LNCAP (cell line): ENCODE measurements at regions not wholly inside any gene's neighbourhood (a gene's known extent, or its start where the extent isn't known, plus 50 kb on each side); places are given as distances from the start of the nearest gene placed in this dataset.

ENCODE experiments used
- CTCF ChIP-seq: fragments of 450-650 bp; IDR thresholded peaks from 2 replicates; pipeline ENCODE4 v1.5.1; 2017; ENCODE audit warnings: mild to moderate bottlenecking

DNA sequence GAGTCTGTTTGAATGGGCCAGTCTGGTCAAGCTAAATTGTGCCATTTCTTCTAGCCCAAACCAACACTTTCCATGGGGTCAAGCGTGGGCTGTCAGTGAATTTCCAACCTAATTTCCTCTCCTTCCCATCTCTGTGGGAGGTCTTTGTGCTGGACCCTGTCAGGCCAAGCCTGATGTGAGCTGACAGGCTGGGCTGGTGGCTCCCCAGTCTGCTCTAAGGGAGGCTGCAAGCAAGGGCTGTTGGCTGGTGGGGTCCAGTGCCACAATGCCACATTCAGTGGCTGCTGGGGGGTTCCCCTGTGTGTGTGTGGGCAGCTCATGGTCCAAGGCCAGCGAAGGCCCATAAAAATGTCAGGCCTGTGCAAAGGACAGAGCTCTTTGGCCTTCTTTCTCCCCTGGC is 216.1 kb downstream of the OPA1 start:
- no peak for TF ChIP-seq CTCF

GRCh38 chr3:193812078-193812725 is 219.2 kb downstream of the OPA1 start:
- TF ChIP-seq CTCF: no peak

- no peak for TF ChIP-seq CTCF
Observed at GRCh38 chr3:193812791-193813500, 219.9 kb downstream of the OPA1 start.

DNA sequence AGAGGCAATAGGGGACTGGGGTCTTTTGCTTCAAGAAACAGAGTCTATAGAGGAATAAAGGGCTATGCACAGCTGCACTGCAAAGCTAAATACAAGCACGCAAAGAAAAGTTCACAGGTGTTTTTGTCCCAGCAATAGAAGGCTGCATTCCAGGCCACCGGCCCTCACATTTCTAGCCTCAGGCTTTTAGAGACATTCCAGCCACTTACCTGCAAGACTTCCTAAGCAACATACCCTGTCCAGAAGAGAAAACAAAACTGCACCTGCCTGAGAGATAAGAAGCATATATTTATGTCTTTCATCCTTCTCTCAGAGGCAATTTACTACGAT is 220.5 kb downstream of the OPA1 start:
- no peak for TF ChIP-seq CTCF

DNA sequence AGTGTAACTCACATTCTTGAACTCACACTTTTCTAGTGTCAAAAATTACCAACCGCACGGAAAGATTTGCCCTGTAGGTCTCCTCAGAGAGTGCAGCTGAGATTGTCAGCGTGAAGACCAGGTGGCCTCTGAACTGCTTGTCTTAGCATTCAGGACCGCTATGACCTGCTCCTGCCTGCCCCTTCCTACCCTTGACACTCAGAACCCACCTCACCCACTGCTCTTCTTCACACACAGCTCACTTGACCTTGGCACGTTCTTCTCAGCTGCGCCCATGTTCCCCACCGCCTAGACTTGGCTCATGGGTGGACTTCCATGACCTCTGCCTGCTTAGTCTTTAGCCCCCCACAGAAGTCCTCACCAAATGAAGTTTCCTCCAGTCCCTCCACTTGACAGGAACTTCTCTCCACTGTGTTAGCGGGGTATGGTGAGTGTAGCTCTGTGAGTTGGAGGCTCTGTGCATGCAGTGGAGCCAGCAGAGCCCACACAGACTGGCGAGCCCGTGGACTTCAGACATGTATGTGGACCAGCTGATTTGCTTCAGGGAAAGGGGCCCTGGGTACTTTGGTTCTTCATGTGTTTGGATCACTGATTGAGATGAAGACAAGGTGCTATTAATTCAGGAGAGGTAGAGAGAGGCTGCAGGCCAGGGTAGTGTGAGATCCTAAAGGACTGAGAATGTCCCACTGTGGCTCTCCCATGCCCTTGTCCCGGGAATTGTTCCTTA is 221.3 kb downstream of the OPA1 start:
- TF ChIP-seq CTCF: no peak

GRCh38 chr3:193815246-193816027 is 222.4 kb downstream of the OPA1 start:
- TF ChIP-seq CTCF: no peak

DNA sequence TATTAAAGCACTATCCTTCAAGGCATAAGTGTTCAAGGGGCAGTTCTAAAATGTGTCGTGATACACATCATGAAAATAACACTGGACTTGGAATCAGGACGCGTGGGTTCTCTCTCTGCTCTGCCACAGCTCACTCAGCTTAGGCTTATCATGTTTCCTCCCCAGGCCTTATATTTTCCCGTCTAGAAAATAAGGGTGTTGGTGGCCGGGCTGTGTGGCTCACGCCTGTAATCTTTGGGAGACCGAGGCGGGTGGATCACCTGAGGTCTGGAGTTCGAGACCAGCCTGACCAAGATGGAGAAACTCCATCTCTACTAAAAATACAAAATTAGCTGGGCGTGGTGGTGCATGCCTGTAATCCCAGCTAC is 223.0 kb downstream of the OPA1 start:
- no peak for TF ChIP-seq CTCF
